HL-60/S4 treated with retinoic acid at 250 ng/mL for 4 days and 3 days (cell line): ENCODE measurements at regions not wholly inside any gene's neighbourhood (a gene's known extent, or its start where the extent isn't known, plus 50 kb on each side); places are given as distances from the start of the nearest gene placed in this dataset.

Experiments used
- in situ Hi-C: fragments of 300-500 bp; cut with MboI; formaldehyde crosslinking; loops from 2 replicates; pipeline ENCODE4 v1.7.0; 2022; ENCODE audit warnings: low sequenced_read_pairs

- in situ Hi-C loops: no loop called here
Measured at GRCh38 chr4:26094076-26094475, 180.1 kb downstream of the SMIM20 start.

- in situ Hi-C loops: no loop called here
Measured at GRCh38 chr4:26094911-26095310, 180.9 kb downstream of the SMIM20 start.

GRCh38 chr4:26099967-26100366 is 185.9 kb downstream of the SMIM20 start:
- in situ Hi-C loops: no loop called here

- in situ Hi-C loops: no loop called here
Measured at GRCh38 chr4:26101011-26101410, 187.0 kb downstream of the SMIM20 start.

- in situ Hi-C loops: no loop called here
Measured at GRCh38 chr4:26104056-26104685, 190.2 kb downstream of the SMIM20 start.

GRCh38 chr4:26105337-26105736 is 191.3 kb downstream of the SMIM20 start:
- in situ Hi-C loops: no loop called here

- in situ Hi-C loops: no loop called here
Measured at GRCh38 chr4:26105815-26106699, 192.0 kb downstream of the SMIM20 start.

GRCh38 chr4:26106776-26107175 is 192.8 kb downstream of the SMIM20 start:
- in situ Hi-C loops: no loop called here

GRCh38 chr4:26108054-26108453 is 194.0 kb downstream of the SMIM20 start:
- in situ Hi-C loops: no loop called here

GRCh38 chr4:26110493-26110892 is 196.5 kb downstream of the SMIM20 start:
- in situ Hi-C loops: no loop called here

- in situ Hi-C loops: no loop called here
Measured at GRCh38 chr4:26113339-26113940, 199.4 kb downstream of the SMIM20 start.

- in situ Hi-C loops: no loop called here
Measured at GRCh38 chr4:26116057-26116456, 202.0 kb downstream of the SMIM20 start.

- in situ Hi-C loops: no loop called here
Measured at GRCh38 chr4:26120098-26120825, 200.6 kb upstream of the RBPJ start.

- in situ Hi-C loops: no loop called here
Measured at GRCh38 chr4:26122690-26123089, 198.1 kb upstream of the RBPJ start.

GRCh38 chr4:26124753-26125321 is 196.0 kb upstream of the RBPJ start:
- in situ Hi-C loops: no loop called here

GRCh38 chr4:26126143-26126718 is 194.6 kb upstream of the RBPJ start:
- in situ Hi-C loops: no loop called here

GRCh38 chr4:26126994-26127393 is 193.8 kb upstream of the RBPJ start:
- in situ Hi-C loops: no loop called here

GRCh38 chr4:26127851-26128337 is 192.9 kb upstream of the RBPJ start:
- in situ Hi-C loops: no loop called here

GRCh38 chr4:26130173-26130572 is 190.6 kb upstream of the RBPJ start:
- in situ Hi-C loops: no loop called here

GRCh38 chr4:26130841-26131432 is 189.9 kb upstream of the RBPJ start:
- in situ Hi-C loops: no loop called here
